ENCODE measurements at regions not wholly inside any gene's neighbourhood (a gene's known extent, or its start where the extent isn't known, plus 50 kb on each side); places are given as distances from the start of the nearest gene placed in this dataset.
A peak's percentile ranks its signal among the peaks of the same experiment; 100 is the strongest.
"Not testable (repeated sequence)": the region's sequence is repeated elsewhere in the genome, so short reads cannot be mapped to it uniquely, and the experiment has no call there.

- DNase-seq (ENCODE audit: extremely low spot score, insufficient read length, low read depth) (no peak), FAIRE-seq (no peak)
Measured at GRCh38 chr11:13160346-13160745, 117.2 kb upstream of the BMAL1 start.

- DNase-seq (ENCODE audit: extremely low spot score, insufficient read length, low read depth) (no peak), FAIRE-seq (no peak)
Measured at GRCh38 chr11:13160806-13161205, 116.8 kb upstream of the BMAL1 start.

GRCh38 chr11:13163158-13163557 is 114.4 kb upstream of the BMAL1 start:
- FAIRE-seq (no peak), DNase-seq (ENCODE audit: extremely low spot score, insufficient read length, low read depth) (no peak)

GRCh38 chr11:13166036-13166435 is 111.6 kb upstream of the BMAL1 start:
- DNase-seq (ENCODE audit: extremely low spot score, insufficient read length, low read depth) (no peak), FAIRE-seq (no peak)

GRCh38 chr11:13168271-13168670 is 109.3 kb upstream of the BMAL1 start:
- no peak for FAIRE-seq
- no peak for DNase-seq (ENCODE audit: extremely low spot score, insufficient read length, low read depth)

- DNase-seq (ENCODE audit: extremely low spot score, insufficient read length, low read depth) (no peak), FAIRE-seq (no peak)
Measured at GRCh38 chr11:13169709-13170108, 107.9 kb upstream of the BMAL1 start.

- DNase-seq (ENCODE audit: extremely low spot score, insufficient read length, low read depth), result no peak
- no peak for FAIRE-seq
Measured at GRCh38 chr11:13174090-13174489, 103.5 kb upstream of the BMAL1 start.

- peak; percentile 21 for FAIRE-seq
- no peak for DNase-seq (ENCODE audit: extremely low spot score, insufficient read length, low read depth)
Measured at GRCh38 chr11:13183094-13183825, 94.3 kb upstream of the BMAL1 start.

- FAIRE-seq (no peak), DNase-seq (ENCODE audit: extremely low spot score, insufficient read length, low read depth) (no peak)
Measured at GRCh38 chr11:13183826-13184196, 93.8 kb upstream of the BMAL1 start.

GRCh38 chr11:13184295-13184794 is 93.2 kb upstream of the BMAL1 start:
- DNase-seq (ENCODE audit: extremely low spot score, insufficient read length, low read depth) (no peak), FAIRE-seq (no peak)

- FAIRE-seq (no peak), DNase-seq (ENCODE audit: extremely low spot score, insufficient read length, low read depth) (no peak)
Measured at GRCh38 chr11:13188179-13188578, 89.4 kb upstream of the BMAL1 start.

- no peak for FAIRE-seq
- DNase-seq (ENCODE audit: extremely low spot score, insufficient read length, low read depth), result no peak
Measured at GRCh38 chr11:13189561-13190426, 87.8 kb upstream of the BMAL1 start.

GRCh38 chr11:13193613-13194012 is 84.0 kb upstream of the BMAL1 start:
- DNase-seq (ENCODE audit: extremely low spot score, insufficient read length, low read depth) (no peak), FAIRE-seq (no peak)

- not testable (repeated sequence) for FAIRE-seq; DNase-seq (ENCODE audit: extremely low spot score, insufficient read length, low read depth)
Measured at GRCh38 chr11:13197374-13197773, 80.2 kb upstream of the BMAL1 start.

- DNase-seq (ENCODE audit: extremely low spot score, insufficient read length, low read depth) (no peak), FAIRE-seq (peak; percentile 39)
Measured at GRCh38 chr11:13205486-13205885, 72.1 kb upstream of the BMAL1 start.

GRCh38 chr11:13206086-13206640 is 71.4 kb upstream of the BMAL1 start:
- no peak for DNase-seq (ENCODE audit: extremely low spot score, insufficient read length, low read depth)
- FAIRE-seq, result peak; percentile 12

GRCh38 chr11:13207270-13207664 is 70.3 kb upstream of the BMAL1 start:
- FAIRE-seq (no peak), DNase-seq (ENCODE audit: extremely low spot score, insufficient read length, low read depth) (no peak)

- FAIRE-seq (no peak), DNase-seq (ENCODE audit: extremely low spot score, insufficient read length, low read depth) (no peak)
Measured at GRCh38 chr11:13207665-13208594, 69.7 kb upstream of the BMAL1 start.

- no peak for FAIRE-seq
- no peak for DNase-seq (ENCODE audit: extremely low spot score, insufficient read length, low read depth)
Measured at GRCh38 chr11:13208921-13209320, 68.7 kb upstream of the BMAL1 start.

GRCh38 chr11:13209379-13209778 is 68.2 kb upstream of the BMAL1 start:
- no peak for DNase-seq (ENCODE audit: extremely low spot score, insufficient read length, low read depth)
- no peak for FAIRE-seq
